GM12878 (cell line): ENCODE measurements at regions not wholly inside any gene's neighbourhood (a gene's known extent, or its start where the extent isn't known, plus 50 kb on each side); places are given as distances from the start of the nearest gene placed in this dataset.

ENCODE experiments used
- ATAC-seq: fragments of 200-7000 bp; cut with Tn5 transposase; 3 replicates; pipeline ENCODE4 v1.9.1; 2020; ENCODE audit warnings: mild to moderate bottlenecking, moderate library complexity
- BruUV-seq: library from RNA; stranded (reverse); fragments of 400-500 nt; replicated peaks from 2 replicates; lab custom pipeline; 2021; lab: Mats Ljungman, UMichigan
- CTCF ChIA-PET: fragments of 300-600 bp; sonication (Branson Sonifier 250); formaldehyde crosslinking; extraction: SDS; loops from one replicate; lab custom pipeline; 2021; ENCODE audit warnings: inconsistent platforms; lab: Yijun Ruan, JAX
- POLR2A ChIA-PET: fragments of 350-600 bp; formaldehyde crosslinking; extraction: SDS; loops from one replicate; lab custom pipeline; 2021; ENCODE audit warnings: inconsistent platforms; lab: Charles Lee
- RAD21 ChIA-PET: fragments of 300-600 bp; sonication (Branson Sonifier 250); formaldehyde crosslinking; loops from one replicate; lab custom pipeline; 2023; ENCODE audit warnings: antibody characterized with exemption; ENCODE audit not compliant: unreplicated experiment; lab: Charles Lee
- SMC1A ChIA-PET: fragments of 300-600 bp; sonication (Branson Sonifier 250); formaldehyde crosslinking; loops from one replicate; lab custom pipeline; 2023; ENCODE audit not compliant: unreplicated experiment, uncharacterized antibody; lab: Charles Lee
- DNase-seq: peaks from one replicate; pipeline ENCODE4 v3.0.0-alpha.2; 2011; ENCODE audit warnings: low read depth, low spot score
- FAIRE-seq: peaks from 3 replicates; lab custom pipeline; 2011; peaks lifted over from hg19 to GRCh38; lab: Jason Lieb, UNC
- H2AFZ ChIP-seq: 2 replicates; pipeline ENCODE4 v1.6.0; 2011; ENCODE audit warnings: low read depth, low read length, control low read depth; ENCODE audit not compliant: control insufficient read depth
- H3K27ac ChIP-seq: 2 replicates; pipeline ENCODE4 v1.5.1; 2011; ENCODE audit warnings: control low read depth; ENCODE audit not compliant: control insufficient read depth, insufficient read depth
- H3K27me3 ChIP-seq, 2 experiments: replicated peaks in 1 of 2; 2 replicates each; pipeline versions ENCODE4 v1.6.0 to v1.6.1; 2011; ENCODE audit warnings: low read length in 1 of 2; ENCODE audit not compliant: control insufficient read depth in 2 of 2, insufficient read depth in 2 of 2
- H3K36me3 ChIP-seq, 2 experiments: 2 replicates each; pipeline ENCODE4 v1.5.1; 2011; ENCODE audit warnings: low read length in 1 of 2; ENCODE audit not compliant: control insufficient read depth in 2 of 2, insufficient read depth in 2 of 2
- H3K4me1 ChIP-seq: 2 replicates; pipeline ENCODE4 v1.6.1; 2011; ENCODE audit warnings: mild to moderate bottlenecking, low read length, moderate library complexity, mixed read lengths; ENCODE audit not compliant: control insufficient read depth, insufficient read depth
- H3K4me2 ChIP-seq: 2 replicates; pipeline ENCODE4 v1.6.0; 2011; ENCODE audit warnings: control low read depth; ENCODE audit not compliant: control insufficient read depth, insufficient read depth
- H3K4me3 ChIP-seq: fragments of 200-600 bp; sonication (generic); 2 replicates; pipeline ENCODE4 v1.5.1; 2016
- H3K79me2 ChIP-seq: 2 replicates; pipeline ENCODE4 v1.6.0; 2011; ENCODE audit warnings: low read length; ENCODE audit not compliant: control insufficient read depth, insufficient read depth
- H3K9ac ChIP-seq: 2 replicates; pipeline ENCODE4 v1.8.0; 2011; ENCODE audit warnings: low read length, control low read depth, mixed read lengths; ENCODE audit not compliant: control insufficient read depth, insufficient read depth
- H3K9me3 ChIP-seq: replicated peaks from 3 replicates; pipeline ENCODE4 v1.5.1; 2011; ENCODE audit warnings: mild to moderate bottlenecking, low read length; ENCODE audit not compliant: control insufficient read depth, insufficient read depth
- H4K20me1 ChIP-seq: 2 replicates; pipeline ENCODE4 v1.6.0; 2011; ENCODE audit not compliant: control insufficient read depth, insufficient read depth
- BCL11A ChIP-seq: IDR thresholded peaks from 2 replicates; pipeline ENCODE4 v1.6.1; 2011; ENCODE audit warnings: low read depth, low read length
- BHLHE40 ChIP-seq, 2 experiments: fragments of 450-650 bp in 1 of 2; IDR thresholded peaks; 2 replicates each; pipeline ENCODE4 v1.6.1; 2011 to 2017; ENCODE audit warnings: low read depth in 2 of 2, borderline replicate concordance in 1 of 2, improper control_type of control experiment in 1 of 2, low read length in 1 of 2, mild to moderate bottlenecking in 1 of 2
- CHD4 ChIP-seq: fragments of 200-600 bp; sonication (generic); IDR thresholded peaks from 2 replicates; pipeline ENCODE4 v1.6.1; 2016; ENCODE audit warnings: mild to moderate bottlenecking
- HDGF ChIP-seq: fragments of 450-650 bp; IDR thresholded peaks from 2 replicates; pipeline ENCODE4 v1.6.1; 2016; ENCODE audit warnings: antibody characterized with exemption
- IKZF1 ChIP-seq: fragments of 450-650 bp; conservative IDR thresholded peaks from 2 replicates; pipeline ENCODE4 v1.6.1; 2017; ENCODE audit warnings: antibody characterized with exemption, mild to moderate bottlenecking
- KLF5 ChIP-seq: fragments of 450-650 bp; IDR thresholded peaks from 2 replicates; pipeline ENCODE4 v1.6.1; 2014; ENCODE audit warnings: mild to moderate bottlenecking; ENCODE audit not compliant: partially characterized antibody
- MYB ChIP-seq: fragments of 150-350 bp; IDR thresholded peaks from 2 replicates; pipeline ENCODE4 v1.6.1; 2014; ENCODE audit warnings: mild to moderate bottlenecking, low read depth, low read length, borderline replicate concordance
- POLR2AphosphoS2 ChIP-seq: IDR thresholded peaks from 2 replicates; pipeline ENCODE4 v1.6.1; 2011; ENCODE audit warnings: low read depth, mild to moderate bottlenecking, low read length, improper control_type of control experiment, moderate library complexity
- RBBP5 ChIP-seq: fragments of 200-600 bp; sonication (generic); conservative IDR thresholded peaks from 2 replicates; pipeline ENCODE4 v1.6.1; 2016
- RUNX3 ChIP-seq: IDR thresholded peaks from 2 replicates; pipeline ENCODE4 v1.6.1; 2012; ENCODE audit warnings: low read length, inconsistent platforms
- SIX5 ChIP-seq: IDR thresholded peaks from 2 replicates; pipeline ENCODE4 v1.6.1; 2011; ENCODE audit warnings: mild to moderate bottlenecking, low read depth, low read length, moderate library complexity; ENCODE audit not compliant: severe bottlenecking
- SREBF2 ChIP-seq: IDR thresholded peaks from 2 replicates; pipeline ENCODE4 v1.6.1; 2012; ENCODE audit warnings: mild to moderate bottlenecking, low read length
- ZZZ3 ChIP-seq: IDR thresholded peaks from 2 replicates; pipeline ENCODE4 v1.6.1; 2011; ENCODE audit warnings: low read depth; ENCODE audit not compliant: control insufficient read depth, insufficient read length
- WGBS: methylation state at CpG from one replicate; pipeline ENCODE4 v1.1.6; 2016; ENCODE audit warnings: low lambda C conversion rate; ENCODE audit not compliant: insufficient replicate concordance, insufficient coverage; ENCODE audit errors: missing lambda C conversion rate; 5-methylcytosine and 5-hydroxymethylcytosine counted together
- in situ Hi-C: fragments of 300-500 bp; cut with MboI; formaldehyde crosslinking; loops from 9 replicates; pipeline ENCODE4 v1.14.3; 2018; ENCODE audit warnings: mixed read lengths
- intact Hi-C: fragments of 100-400 bp; cut with micrococcal nuclease; formaldehyde crosslinking; loops from one replicate; pipeline ENCODE4 v1.14.2; 2022; ENCODE audit not compliant: unreplicated experiment
- TF ChIP-seq, protein P1 (sequence below): IDR thresholded peaks from 2 replicates; pipeline ENCODE4 v1.6.1; 2011; ENCODE audit warnings: mild to moderate bottlenecking, low read depth, low read length, moderate library complexity; ENCODE audit not compliant: insufficient replicate concordance

- no peak for FAIRE-seq
- Histone ChIP-seq H3K27ac (no peak overlapping the region), H3K36me3 (no peaks in the 10 kb centered on the region), H3K79me2 (no peaks in the 10 kb centered on the region), H3K27me3 (no peaks in the 10 kb centered on the region; a peak in 1 of 4 replicates), H2AFZ (no peak overlapping the region), H4K20me1 (no peaks in the 10 kb centered on the region), H3K4me2 (no peak overlapping the region), H3K4me3 (no peak overlapping the region), H3K9ac (no peak overlapping the region), H3K9me3 (no peaks in the 10 kb centered on the region), H3K4me1 (no peaks in the 10 kb centered on the region)
- in situ Hi-C loops: no loop called here
- ATAC-seq: no peak
- DNase-seq: no peak
- WGBS: 65% methylated on average over 4 of the region's 4 CpGs
- ChIA-PET SMC1A (no interaction called here), POLR2A (no interaction called here), CTCF (no interaction called here), RAD21 (no interaction called here)
- intact Hi-C loops: no loop called here
- no TSS peak for BruUV-seq
- TF ChIP-seq SIX5 (no peak), MYB (no peak), ZZZ3 (no peak), CHD4 (no peak), BHLHE40 (IDR thresholded peaks at IDR 0.05; ENCODE audit: borderline replicate concordance in 1 of 2, low read depth in 2 of 2, low read length in 1 of 2) (no peak), POLR2AphosphoS2 (no peak), HDGF (no peak), RBBP5 (no peak), SREBF2 (no peak), IKZF1 (no peak), KLF5 (no peak), BCL11A (no peak), RUNX3 (no peak)
- TF ChIP-seq, protein P1, sequence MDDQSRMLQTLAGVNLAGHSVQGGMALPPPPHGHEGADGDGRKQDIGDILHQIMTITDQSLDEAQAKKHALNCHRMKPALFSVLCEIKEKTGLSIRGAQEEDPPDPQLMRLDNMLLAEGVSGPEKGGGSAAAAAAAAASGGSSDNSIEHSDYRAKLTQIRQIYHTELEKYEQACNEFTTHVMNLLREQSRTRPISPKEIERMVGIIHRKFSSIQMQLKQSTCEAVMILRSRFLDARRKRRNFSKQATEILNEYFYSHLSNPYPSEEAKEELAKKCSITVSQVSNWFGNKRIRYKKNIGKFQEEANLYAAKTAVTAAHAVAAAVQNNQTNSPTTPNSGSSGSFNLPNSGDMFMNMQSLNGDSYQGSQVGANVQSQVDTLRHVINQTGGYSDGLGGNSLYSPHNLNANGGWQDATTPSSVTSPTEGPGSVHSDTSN: no peak
Measured at GRCh38 chr13:109885235-109885634, 98.9 kb upstream of the IRS2 start.
